ENCODE measurements at regions not wholly inside any gene's neighbourhood (a gene's known extent, or its start where the extent isn't known, plus 50 kb on each side); places are given as distances from the start of the nearest gene placed in this dataset.

GRCh38 chr2:18922276-18922675 lies 332.9 kb upstream of the NT5C1B start:
- peak; percentile 58 for DNase-seq

GRCh38 chr2:18918280-18918679 lies 328.9 kb upstream of the NT5C1B start:
- DNase-seq: no peak

GRCh38 chr2:18915227-18915626 lies 325.9 kb upstream of the NT5C1B start:
- no peak for DNase-seq

- no peak for DNase-seq
Observed at GRCh38 chr2:18913512-18913911, 324.1 kb upstream of the NT5C1B start.

- no peak for DNase-seq
Observed at GRCh38 chr2:18912225-18912888, 323.0 kb upstream of the NT5C1B start.

GRCh38 chr2:18911416-18911815 lies 322.0 kb upstream of the NT5C1B start:
- DNase-seq: no peak

- peak; percentile 72 for DNase-seq
Observed at GRCh38 chr2:18910843-18911242, 321.5 kb upstream of the NT5C1B start.

- no peak for DNase-seq
Observed at GRCh38 chr2:18907937-18908336, 318.6 kb upstream of the NT5C1B start.

- DNase-seq: no peak
Observed at GRCh38 chr2:18907508-18907907, 318.1 kb upstream of the NT5C1B start.

GRCh38 chr2:18903750-18904149 lies 314.4 kb upstream of the NT5C1B start:
- no peak for DNase-seq

- DNase-seq: no peak
Observed at GRCh38 chr2:18901242-18901641, 311.9 kb upstream of the NT5C1B start.

GRCh38 chr2:18900691-18901141 lies 311.3 kb upstream of the NT5C1B start:
- DNase-seq: no peak

- DNase-seq: no peak
Observed at GRCh38 chr2:18899725-18900124, 310.4 kb upstream of the NT5C1B start.

GRCh38 chr2:18898271-18898670 lies 308.9 kb upstream of the NT5C1B start:
- no peak for DNase-seq

GRCh38 chr2:18896125-18896764 lies 306.9 kb upstream of the NT5C1B start:
- no peak for DNase-seq

- DNase-seq: no peak
Observed at GRCh38 chr2:18891600-18892345, 302.4 kb upstream of the NT5C1B start.

- DNase-seq: no peak
Observed at GRCh38 chr2:18889565-18890332, 300.4 kb upstream of the NT5C1B start.

- no peak for DNase-seq
Observed at GRCh38 chr2:18885457-18885856, 296.1 kb upstream of the NT5C1B start.

GRCh38 chr2:18883616-18884456 lies 294.5 kb upstream of the NT5C1B start:
- DNase-seq: no peak

- DNase-seq: no peak
Observed at GRCh38 chr2:18871430-18871829, 282.1 kb upstream of the NT5C1B start.

- DNase-seq: no peak
Observed at GRCh38 chr2:18870307-18870706, 280.9 kb upstream of the NT5C1B start.

GRCh38 chr2:18861951-18862350 lies 272.6 kb upstream of the NT5C1B start:
- no peak for DNase-seq
